NCI-H187 (cell line): ENCODE measurements at regions not wholly inside any gene's neighbourhood (a gene's known extent, or its start where the extent isn't known, plus 50 kb on each side); places are given as distances from the start of the nearest gene placed in this dataset.

Source experiments
- DNase-seq, 2 experiments: peaks; one replicate each; lab custom pipeline; 2025; lab: John Stamatoyannopoulos, UW

DNA sequence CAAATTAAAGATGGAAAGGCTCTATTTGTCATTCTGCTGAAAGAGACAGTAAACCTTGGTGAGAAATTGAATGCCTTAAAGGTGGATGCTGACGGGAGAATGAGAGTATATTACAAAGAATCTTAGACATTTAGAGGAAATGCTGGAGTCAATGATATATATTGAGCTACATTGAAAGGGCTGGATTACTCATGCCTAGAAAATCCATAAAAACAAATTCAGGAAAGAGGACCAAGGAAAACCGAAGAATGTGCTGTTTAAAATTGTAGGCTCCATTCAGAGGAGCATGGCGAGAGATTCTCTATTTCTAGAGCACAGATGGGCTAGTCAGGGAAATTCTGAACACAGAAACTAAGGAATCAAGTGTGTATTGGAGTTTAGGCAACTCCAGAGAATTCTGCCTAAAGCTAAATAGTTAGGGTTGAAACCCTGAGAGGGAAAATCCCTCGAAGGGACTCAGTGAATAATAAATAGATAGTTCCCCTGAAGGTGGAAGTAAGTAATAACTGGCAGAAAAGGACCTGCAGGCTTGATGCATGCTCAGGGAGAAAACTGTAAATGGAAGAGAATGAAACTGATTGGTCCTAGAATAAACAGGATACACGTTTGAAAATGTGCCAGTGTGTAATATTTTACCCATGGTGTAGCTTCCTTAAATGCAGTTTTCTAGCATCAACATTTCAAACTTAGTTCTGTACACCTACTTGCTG is 1532.4 kb upstream of the TENM3 start:
- no peak for DNase-seq

DNA sequence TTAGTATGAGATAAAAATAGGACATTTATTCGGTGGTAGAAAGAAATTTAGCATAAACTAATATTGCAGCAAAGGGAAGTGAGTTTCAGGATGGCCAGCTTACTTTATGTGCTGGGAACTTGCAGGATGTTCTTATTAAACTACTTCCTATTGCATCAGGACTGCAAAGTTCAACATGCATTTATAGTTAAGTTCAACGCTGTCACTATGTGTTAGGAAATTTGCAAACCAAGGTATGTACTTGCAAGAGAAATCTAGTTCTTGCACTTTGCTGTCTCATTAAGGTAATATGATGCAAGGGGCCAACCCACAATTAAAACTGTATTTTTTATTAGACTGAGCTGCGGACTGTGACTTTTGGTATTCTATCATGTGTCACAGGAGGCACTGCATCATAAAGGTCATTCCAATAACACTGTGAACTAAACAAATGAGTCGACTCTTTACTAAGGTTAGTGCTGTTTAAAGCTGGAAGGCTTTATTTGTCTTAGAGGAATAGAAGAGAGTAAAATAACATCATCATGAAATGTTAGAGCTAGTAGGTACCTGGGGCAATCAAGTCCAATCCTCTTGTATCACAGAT is 1525.7 kb upstream of the TENM3 start:
- DNase-seq = no peak

DNA sequence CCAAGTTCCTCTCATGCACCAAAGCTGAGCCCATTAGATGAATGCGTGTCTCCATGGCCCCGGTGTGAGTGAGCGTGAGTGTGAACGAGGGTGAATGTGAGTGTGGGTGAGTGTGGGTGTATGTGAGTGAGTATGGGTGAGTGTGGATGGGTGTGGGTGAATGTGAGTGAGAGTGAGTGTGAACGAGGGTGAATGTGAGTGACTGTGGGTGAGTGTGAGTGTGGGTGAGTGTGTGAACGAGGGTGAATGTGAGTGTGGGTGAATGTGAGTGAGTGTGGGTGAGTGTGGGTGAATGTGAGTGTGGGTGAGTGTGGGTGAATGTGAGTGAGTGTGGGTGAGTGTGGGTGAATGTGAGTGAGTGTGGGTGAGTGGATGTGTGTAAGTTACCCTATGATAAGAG is 1521.8 kb upstream of the TENM3 start:
- DNase-seq = no peak

DNA sequence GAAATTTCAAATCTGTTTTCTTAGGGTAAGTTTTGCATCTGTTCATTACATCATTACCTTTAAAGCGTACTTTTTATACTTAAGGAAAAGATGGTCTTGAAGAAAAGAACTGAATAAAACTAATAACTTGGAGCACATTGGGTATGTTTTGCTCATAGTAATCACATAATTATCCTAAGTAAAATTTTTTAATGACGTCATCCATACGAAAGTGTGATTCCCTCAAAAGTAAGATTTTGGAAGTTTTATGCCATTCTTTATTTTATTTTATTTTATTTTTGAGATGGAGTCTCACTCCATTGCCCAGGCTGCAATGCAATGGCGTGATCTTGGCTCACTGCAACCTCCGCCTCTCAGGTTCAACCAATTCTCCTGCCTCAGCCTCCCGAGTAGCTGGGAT is 1516.6 kb upstream of the TENM3 start:
- no peak for DNase-seq

DNA sequence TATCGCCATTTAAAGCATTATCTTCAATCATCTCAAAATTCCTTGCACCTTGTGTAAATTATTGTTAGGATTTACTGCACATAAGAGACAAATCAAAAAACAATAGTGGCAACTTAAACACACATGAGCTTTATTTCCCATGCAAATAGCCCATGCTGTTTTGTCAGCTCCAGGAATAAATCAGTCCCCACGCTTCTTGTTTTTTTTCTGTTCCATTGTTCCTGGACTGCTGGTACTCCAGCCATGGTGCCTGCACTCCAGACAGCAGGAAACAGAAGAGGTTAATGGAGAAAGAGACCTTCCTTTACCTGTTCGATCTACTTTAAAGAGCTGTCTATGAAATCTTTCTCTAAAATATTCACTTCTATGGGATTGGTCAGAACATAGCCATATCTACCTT is 1515.7 kb upstream of the TENM3 start:
- DNase-seq = no peak

GRCh38 chr4:180734753-180735432 is 1508.3 kb upstream of the TENM3 start:
- no peak for DNase-seq

- no peak for DNase-seq
These were observed 1501.5 kb upstream of the TENM3 start for GRCh38 chr4:180741703-180742102.

DNA sequence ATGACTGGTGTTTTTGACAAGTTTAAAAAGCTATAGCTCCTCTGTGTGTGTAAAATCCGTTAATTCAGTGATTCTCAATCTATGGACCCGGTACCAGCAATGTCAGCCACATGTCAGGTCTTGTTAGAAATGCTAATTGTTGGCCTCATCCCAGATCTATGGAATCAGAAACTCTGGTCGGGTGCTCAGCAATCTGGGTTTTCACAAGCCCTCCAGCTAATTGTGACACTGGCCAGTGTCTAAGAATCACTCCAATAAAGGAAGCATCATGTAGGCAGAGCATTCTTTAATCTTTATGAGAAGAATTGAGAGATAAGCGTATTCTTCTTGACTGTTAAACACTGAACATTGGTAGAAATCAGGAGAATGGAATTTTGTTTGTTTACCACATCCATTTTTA is 1498.2 kb upstream of the TENM3 start:
- DNase-seq = no peak

- DNase-seq = no peak
These were observed 1492.2 kb upstream of the TENM3 start for GRCh38 chr4:180751009-180751408.

DNA sequence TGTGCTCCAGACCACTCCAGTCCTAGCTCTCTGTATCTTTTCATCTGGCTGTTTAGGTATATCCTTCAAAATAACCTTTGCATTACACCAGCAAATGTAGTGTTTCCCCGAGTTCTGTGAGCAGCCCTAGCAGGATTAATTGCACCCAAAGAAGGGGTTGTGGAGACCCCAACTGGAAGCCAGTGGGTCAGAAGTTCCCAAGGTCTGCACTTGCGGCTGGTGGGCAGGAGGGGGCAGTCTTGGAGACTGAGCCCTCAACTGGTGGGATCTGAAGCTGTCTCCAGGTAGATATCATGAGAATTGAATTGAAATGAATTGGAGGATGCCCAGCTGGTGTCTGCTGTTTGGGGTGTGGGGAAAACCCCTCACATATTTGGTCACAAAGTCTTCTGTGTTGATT is 1485.3 kb upstream of the TENM3 start:
- no peak for DNase-seq

- no peak for DNase-seq
These were observed 1477.2 kb upstream of the TENM3 start for GRCh38 chr4:180766045-180766444.

- no peak for DNase-seq
These were observed 1476.1 kb upstream of the TENM3 start for GRCh38 chr4:180766944-180767729.

GRCh38 chr4:180768610-180769009 is 1474.6 kb upstream of the TENM3 start:
- DNase-seq = no peak

GRCh38 chr4:180769791-180770190 is 1473.4 kb upstream of the TENM3 start:
- no peak for DNase-seq

DNA sequence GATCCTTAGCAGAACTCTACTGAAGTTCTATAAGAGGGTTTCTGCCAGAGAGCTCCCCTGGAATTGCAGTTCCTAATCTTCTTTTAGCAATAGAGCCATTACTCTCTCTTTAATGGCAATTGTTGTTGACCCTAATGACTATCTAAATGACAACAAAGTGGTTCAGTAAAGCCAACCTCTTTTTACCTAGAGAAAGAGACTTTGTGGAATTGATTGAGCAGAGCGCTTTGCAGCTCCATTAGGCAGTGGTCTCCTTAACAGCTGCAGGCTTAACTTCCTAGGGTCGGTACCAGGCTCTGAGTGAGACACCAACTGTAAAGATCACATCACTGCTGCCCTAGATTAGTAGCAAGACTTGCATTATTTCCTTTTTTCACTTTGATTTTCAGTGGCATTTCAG is 1472.9 kb upstream of the TENM3 start:
- no peak for DNase-seq

GRCh38 chr4:180784940-180785339 is 1458.3 kb upstream of the TENM3 start:
- DNase-seq = no peak

- DNase-seq = no peak
These were observed 1454.5 kb upstream of the TENM3 start for GRCh38 chr4:180788729-180789128.

- DNase-seq = no peak
These were observed 1453.3 kb upstream of the TENM3 start for GRCh38 chr4:180789929-180790328.

DNA sequence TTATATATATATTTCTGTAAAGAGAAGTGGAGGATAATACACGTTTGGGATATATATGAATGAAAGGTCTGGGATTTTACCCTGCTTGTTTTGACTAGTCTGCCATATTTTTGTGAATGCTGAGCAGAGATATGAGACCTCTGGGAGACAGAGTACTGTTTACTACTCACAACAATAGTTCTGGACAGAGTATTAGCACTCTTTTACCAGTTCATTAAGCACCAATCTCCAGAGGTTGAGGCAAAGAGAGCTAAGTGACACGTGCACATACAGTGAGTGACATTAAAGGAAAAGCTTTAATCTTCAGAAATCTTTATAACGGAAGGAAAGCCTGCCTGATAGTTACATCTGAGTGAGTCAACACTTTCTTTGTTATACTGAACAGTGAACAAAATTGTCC is 1452.7 kb upstream of the TENM3 start:
- DNase-seq = no peak

- DNase-seq = no peak
These were observed 1450.7 kb upstream of the TENM3 start for GRCh38 chr4:180792541-180792940.

DNA sequence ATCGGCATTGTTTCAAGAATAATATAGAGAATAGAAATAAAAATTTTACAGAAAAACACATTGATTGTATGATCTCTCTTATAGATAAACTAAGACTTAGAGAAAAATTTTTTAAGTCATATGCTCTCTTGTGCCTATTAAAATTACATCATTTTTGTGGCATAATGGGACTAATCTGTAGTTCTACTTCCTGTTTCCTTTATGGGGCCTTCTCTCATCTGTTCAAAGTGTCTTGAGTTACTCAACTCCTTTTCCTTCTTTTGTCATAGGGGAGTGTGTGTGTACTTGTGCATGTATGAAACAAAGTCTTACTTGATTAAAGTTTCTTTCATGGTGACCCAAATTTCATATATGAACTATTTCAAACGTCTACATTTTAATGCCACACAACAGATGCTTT is 1448.9 kb upstream of the TENM3 start:
- DNase-seq = no peak

DNA sequence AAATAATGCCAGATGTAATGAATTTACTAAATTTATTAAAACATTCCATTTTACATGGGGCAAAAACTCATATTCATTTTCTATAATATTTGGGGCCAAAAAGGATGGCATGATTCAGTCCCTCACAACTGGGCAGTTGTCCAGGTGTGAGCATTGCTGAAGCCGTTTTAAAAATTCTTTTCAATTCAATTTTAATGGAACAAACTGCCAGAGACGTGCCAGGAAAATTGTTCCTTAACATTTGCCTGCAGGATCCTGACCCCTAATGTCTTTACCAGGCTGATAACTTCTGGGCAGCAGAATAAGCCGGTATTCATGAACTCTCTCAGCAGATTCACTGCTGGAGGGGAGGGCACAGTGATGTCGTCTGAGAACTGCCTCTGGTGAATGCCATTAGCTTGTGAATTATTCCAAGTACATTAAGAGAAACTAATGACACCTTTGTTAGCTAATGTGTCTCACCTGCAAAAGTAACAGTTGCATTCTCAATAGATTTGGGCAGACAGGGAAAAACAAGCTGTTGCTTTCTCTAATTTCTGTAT is 1445.1 kb upstream of the TENM3 start:
- DNase-seq = no peak
